ENCODE measurements at regions not wholly inside any gene's neighbourhood (a gene's known extent, or its start where the extent isn't known, plus 50 kb on each side); places are given as distances from the start of the nearest gene placed in this dataset.

GRCh38 chr6:87914637-87915395, 132.8 kb upstream of the SPACA1 start:
- H3K18ac ChIP-seq (ENCODE audit: low read length): peak overlapping the region; percentile 15
- H3K9me3 ChIP-seq (replicated peaks in 1 of 2; ENCODE audit: control insufficient read depth in 2 of 2, insufficient read depth in 1 of 2, low read depth in 1 of 2, low read length in 2 of 2): peaks cover 2 to 16% of the 10 kb centered on the region in 2 donors
- H3K23ac ChIP-seq (ENCODE audit: low read depth, low read length, poor library complexity): no peak overlapping the region
- no peak for DNase-seq (ENCODE audit: low spot score)
- no peak overlapping the region for H3K4me2 ChIP-seq (ENCODE audit: insufficient read depth, low read length, poor library complexity, severe bottlenecking)
- H2BK5ac ChIP-seq (ENCODE audit: low read length): no peak overlapping the region
- H3K4me1 ChIP-seq (ENCODE audit: control insufficient read depth in 2 of 2, insufficient read depth in 1 of 2, low read depth in 1 of 2, low read length in 2 of 2): peaks cover 5 to 12% of the 10 kb centered on the region in 2 donors
- H4K91ac ChIP-seq (ENCODE audit: low read depth, low read length, poor library complexity): no peak overlapping the region
- H3K4ac ChIP-seq (ENCODE audit: low read length): no peak overlapping the region
- no peak overlapping the region for H2BK12ac ChIP-seq (ENCODE audit: low read length)
- no peaks in the 10 kb centered on the region for H3K79me1 ChIP-seq (ENCODE audit: low read depth, low read length)
- no peak overlapping the region for H2BK15ac ChIP-seq (ENCODE audit: low read length)
- no peaks in the 10 kb centered on the region for H3K36me3 ChIP-seq (replicated peaks in 1 of 2; ENCODE audit: control insufficient read depth in 2 of 2, insufficient read depth in 2 of 2, low read length in 2 of 2)
- H3K27me3 ChIP-seq (ENCODE audit: control insufficient read depth in 3 of 3, insufficient read depth in 3 of 3, low read depth in 1 of 3, low read length in 3 of 3): no peaks in the 10 kb centered on the region
- no peak overlapping the region for H3K9ac ChIP-seq (ENCODE audit: low read depth, low read length, poor library complexity)
- H3K27ac ChIP-seq (replicated peaks; ENCODE audit: low read length): no peak overlapping the region
- peak overlapping the region; percentile 90 for H2AFZ ChIP-seq (ENCODE audit: low read length)
- H3K14ac ChIP-seq (ENCODE audit: low read length): no peak overlapping the region
- no peak overlapping the region for H3K4me3 ChIP-seq (ENCODE audit: low read length in 2 of 2)
- WGBS, 2 donors (ENCODE audit: extremely low coverage in 2 of 2, insufficient read length in 2 of 2, insufficient replicate concordance in 1 of 2): no CpG with 5 or more reads among the region's 4 CpGs
- H4K8ac ChIP-seq (ENCODE audit: low read depth, low read length): no peak overlapping the region
- no peak overlapping the region for H2AK5ac ChIP-seq (ENCODE audit: low read depth, low read length)
- no peak overlapping the region for H2BK120ac ChIP-seq (ENCODE audit: low read depth, low read length)

DNA sequence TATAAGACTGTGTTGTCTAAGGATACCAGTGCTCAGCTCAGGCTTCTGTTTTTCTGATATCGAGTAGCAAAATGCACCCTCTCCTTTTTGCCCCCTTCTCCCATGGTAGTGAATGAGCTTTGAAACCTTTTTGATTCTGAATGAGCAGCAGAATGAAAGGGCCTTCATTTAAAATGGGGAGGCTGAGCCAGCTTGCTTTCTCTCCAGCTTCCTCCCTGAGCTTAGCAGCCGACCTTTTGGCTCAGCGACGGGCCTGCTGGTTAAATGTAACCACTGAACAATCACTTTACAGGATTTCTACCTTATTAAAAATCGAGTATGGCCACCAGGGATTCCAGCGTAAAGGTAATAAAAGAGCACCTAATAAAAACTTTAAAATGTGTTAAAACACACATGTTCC, 133.7 kb upstream of the SPACA1 start:
- Histone ChIP-seq H2BK120ac (ENCODE audit: low read depth, low read length) (no peak overlapping the region), H4K8ac (ENCODE audit: low read depth, low read length) (no peak overlapping the region), H3K79me1 (ENCODE audit: low read depth, low read length) (no peaks in the 10 kb centered on the region), H2BK5ac (ENCODE audit: low read length) (no peak overlapping the region), H3K9ac (ENCODE audit: low read depth, low read length, poor library complexity) (no peak overlapping the region), H3K36me3 (replicated peaks in 1 of 2; ENCODE audit: control insufficient read depth in 2 of 2, insufficient read depth in 2 of 2, low read length in 2 of 2) (no peaks in the 10 kb centered on the region), H3K27me3 (ENCODE audit: control insufficient read depth in 3 of 3, insufficient read depth in 3 of 3, low read depth in 1 of 3, low read length in 3 of 3) (no peaks in the 10 kb centered on the region), H2AFZ (ENCODE audit: low read length) (peak overlapping the region; percentile 90), H2AK5ac (ENCODE audit: low read depth, low read length) (no peak overlapping the region), H4K91ac (ENCODE audit: low read depth, low read length, poor library complexity) (no peak overlapping the region), H3K4me1 (ENCODE audit: control insufficient read depth in 2 of 2, insufficient read depth in 1 of 2, low read depth in 1 of 2, low read length in 2 of 2) (peaks cover 5 to 18% of the 10 kb centered on the region in 2 donors), H2BK12ac (ENCODE audit: low read length) (no peak overlapping the region), H3K23ac (ENCODE audit: low read depth, low read length, poor library complexity) (no peak overlapping the region), H3K4ac (ENCODE audit: low read length) (no peak overlapping the region), H2BK15ac (ENCODE audit: low read length) (no peak overlapping the region), H3K14ac (ENCODE audit: low read length) (no peak overlapping the region), H3K4me2 (ENCODE audit: insufficient read depth, low read length, poor library complexity, severe bottlenecking) (no peak overlapping the region), H3K9me3 (replicated peaks in 1 of 2; ENCODE audit: control insufficient read depth in 2 of 2, insufficient read depth in 1 of 2, low read depth in 1 of 2, low read length in 2 of 2) (peaks cover 2 to 16% of the 10 kb centered on the region in 2 donors), H3K4me3 (ENCODE audit: low read length in 2 of 2) (no peak overlapping the region), H3K27ac (replicated peaks; ENCODE audit: low read length) (peak overlapping the region; percentile 65), H3K18ac (ENCODE audit: low read length) (no peak overlapping the region)
- WGBS, 2 donors (ENCODE audit: extremely low coverage in 2 of 2, insufficient read length in 2 of 2, insufficient replicate concordance in 1 of 2): no CpG with 5 or more reads among the region's 6 CpGs
- DNase-seq (ENCODE audit: low spot score): no peak

GRCh38 chr6:87912102-87912501, 135.5 kb upstream of the SPACA1 start:
- WGBS, 2 donors (ENCODE audit: extremely low coverage in 2 of 2, insufficient read length in 2 of 2, insufficient replicate concordance in 1 of 2): no CpG with 5 or more reads among the region's 1 CpG

GRCh38 chr6:87909849-87910248, 137.8 kb upstream of the SPACA1 start:
- Histone ChIP-seq H2BK15ac (ENCODE audit: low read length) (no peak overlapping the region), H4K8ac (ENCODE audit: low read depth, low read length) (no peak overlapping the region), H3K23ac (ENCODE audit: low read depth, low read length, poor library complexity) (no peak overlapping the region), H2AFZ (ENCODE audit: low read length) (no peak overlapping the region), H3K79me1 (ENCODE audit: low read depth, low read length) (no peaks in the 10 kb centered on the region), H2BK120ac (ENCODE audit: low read depth, low read length) (no peak overlapping the region), H3K9me3 (replicated peaks in 1 of 2; ENCODE audit: control insufficient read depth in 2 of 2, insufficient read depth in 1 of 2, low read depth in 1 of 2, low read length in 2 of 2) (no peaks in the 10 kb centered on the region), H4K91ac (ENCODE audit: low read depth, low read length, poor library complexity) (no peak overlapping the region), H3K27me3 (ENCODE audit: control insufficient read depth in 3 of 3, insufficient read depth in 3 of 3, low read depth in 1 of 3, low read length in 3 of 3) (no peaks in the 10 kb centered on the region), H3K9ac (ENCODE audit: low read depth, low read length, poor library complexity) (no peak overlapping the region), H3K14ac (ENCODE audit: low read length) (no peak overlapping the region), H3K4me2 (ENCODE audit: insufficient read depth, low read length, poor library complexity, severe bottlenecking) (no peak overlapping the region), H3K4me3 (ENCODE audit: low read length in 2 of 2) (no peak overlapping the region), H3K27ac (replicated peaks; ENCODE audit: low read length) (no peak overlapping the region), H2BK5ac (ENCODE audit: low read length) (no peak overlapping the region), H3K36me3 (replicated peaks in 1 of 2; ENCODE audit: control insufficient read depth in 2 of 2, insufficient read depth in 2 of 2, low read length in 2 of 2) (no peaks in the 10 kb centered on the region), H3K4ac (ENCODE audit: low read length) (no peak overlapping the region), H2BK12ac (ENCODE audit: low read length) (no peak overlapping the region), H3K18ac (ENCODE audit: low read length) (no peak overlapping the region), H2AK5ac (ENCODE audit: low read depth, low read length) (no peak overlapping the region), H3K4me1 (ENCODE audit: control insufficient read depth in 2 of 2, insufficient read depth in 1 of 2, low read depth in 1 of 2, low read length in 2 of 2) (peaks cover 12 to 48% of the 10 kb centered on the region in 2 donors)
- no peak for DNase-seq (ENCODE audit: low spot score)
- WGBS, 2 donors (ENCODE audit: extremely low coverage in 2 of 2, insufficient read length in 2 of 2, insufficient replicate concordance in 1 of 2): no CpG with 5 or more reads among the region's 8 CpGs

More at GRCh38 chr6:87912102-87912501, 135.5 kb upstream of the SPACA1 start:
- peaks cover 9 to 29% of the 10 kb centered on the region in 2 donors for H3K4me1 ChIP-seq (ENCODE audit: control insufficient read depth in 2 of 2, insufficient read depth in 1 of 2, low read depth in 1 of 2, low read length in 2 of 2)
- no peak overlapping the region for H3K9ac ChIP-seq (ENCODE audit: low read depth, low read length, poor library complexity)
- H2BK12ac ChIP-seq (ENCODE audit: low read length): no peak overlapping the region
- H3K36me3 ChIP-seq (replicated peaks in 1 of 2; ENCODE audit: control insufficient read depth in 2 of 2, insufficient read depth in 2 of 2, low read length in 2 of 2): no peaks in the 10 kb centered on the region
- H3K18ac ChIP-seq (ENCODE audit: low read length): no peak overlapping the region
- no peak overlapping the region for H3K27ac ChIP-seq (replicated peaks; ENCODE audit: low read length)
- no peak overlapping the region for H2AFZ ChIP-seq (ENCODE audit: low read length)
- no peaks in the 10 kb centered on the region for H3K27me3 ChIP-seq (ENCODE audit: control insufficient read depth in 3 of 3, insufficient read depth in 3 of 3, low read depth in 1 of 3, low read length in 3 of 3)
- no peaks in the 10 kb centered on the region for H3K79me1 ChIP-seq (ENCODE audit: low read depth, low read length)
- no peak overlapping the region for H2BK5ac ChIP-seq (ENCODE audit: low read length)
- H4K8ac ChIP-seq (ENCODE audit: low read depth, low read length): no peak overlapping the region
- no peak overlapping the region for H2BK15ac ChIP-seq (ENCODE audit: low read length)
- H3K23ac ChIP-seq (ENCODE audit: low read depth, low read length, poor library complexity): no peak overlapping the region
- DNase-seq (ENCODE audit: low spot score): no peak
- no peak overlapping the region for H3K4ac ChIP-seq (ENCODE audit: low read length)
- no peak overlapping the region for H4K91ac ChIP-seq (ENCODE audit: low read depth, low read length, poor library complexity)
- H3K4me2 ChIP-seq (ENCODE audit: insufficient read depth, low read length, poor library complexity, severe bottlenecking): no peak overlapping the region
- H3K14ac ChIP-seq (ENCODE audit: low read length): no peak overlapping the region
- peaks cover 2 to 16% of the 10 kb centered on the region in 2 donors for H3K9me3 ChIP-seq (replicated peaks in 1 of 2; ENCODE audit: control insufficient read depth in 2 of 2, insufficient read depth in 1 of 2, low read depth in 1 of 2, low read length in 2 of 2)
- H2BK120ac ChIP-seq (ENCODE audit: low read depth, low read length): no peak overlapping the region
- no peak overlapping the region for H3K4me3 ChIP-seq (ENCODE audit: low read length in 2 of 2)
- H2AK5ac ChIP-seq (ENCODE audit: low read depth, low read length): no peak overlapping the region

Measured in neuronal stem cell (in vitro differentiated cells).